Heart right ventricle (tissue), 16 donors: ENCODE measurements at regions not wholly inside any gene's neighbourhood (a gene's known extent, or its start where the extent isn't known, plus 50 kb on each side); places are given as distances from the start of the nearest gene placed in this dataset.
"Not testable (repeated sequence)": the region's sequence is repeated elsewhere in the genome, so short reads cannot be mapped to it uniquely, and the experiment has no call there.

Source experiments
- ATAC-seq, 8 donors: fragments of 200-7000 bp; cut with Tn5 transposase; one replicate each; pipeline ENCODE4 v1.9.1; 2020; ENCODE audit warnings: mild to moderate bottlenecking in 8 of 8, moderate library complexity in 8 of 8, moderate number of reproducible peaks in 1 of 8
- DNase-seq, 2 donors: peaks; one replicate each; pipeline ENCODE4 v3.0.0-alpha.2; 2020
- H3K27ac ChIP-seq, 10 donors: fragments of 200-600 bp; sonication (generic) in 2 of 10; one replicate each; pipeline versions ENCODE4 v1.5.0 to v1.8.0; 2020 to 2022; ENCODE audit warnings: mild to moderate bottlenecking in 3 of 10
- H3K27me3 ChIP-seq, 7 donors: fragments of 200-600 bp; one replicate each; pipeline ENCODE4 v1.8.0; 2021 to 2022; ENCODE audit warnings: mild to moderate bottlenecking in 2 of 7
- H3K36me3 ChIP-seq, 9 donors: fragments of 200-600 bp; sonication (generic) in 1 of 9; one replicate each; pipeline versions ENCODE4 v1.5.0 to v1.8.0; 2020 to 2022; ENCODE audit warnings: mild to moderate bottlenecking in 2 of 9
- H3K4me1 ChIP-seq, 9 donors: fragments of 200-600 bp; sonication (generic) in 1 of 9; one replicate each; pipeline versions ENCODE4 v1.5.0 to v1.8.0; 2020 to 2022; ENCODE audit warnings: mild to moderate bottlenecking in 4 of 9
- H3K4me3 ChIP-seq, 10 donors: fragments of 200-600 bp; sonication (generic) in 2 of 10; one replicate each; pipeline versions ENCODE4 v1.5.0 to v1.8.0; 2020 to 2022; ENCODE audit warnings: mild to moderate bottlenecking in 7 of 10, moderate library complexity in 2 of 10
- H3K9me3 ChIP-seq, 11 donors: fragments of 200-600 bp in 10 of 11; sonication (generic) in 2 of 11; one replicate each; pipeline versions ENCODE4 v1.5.0 to v1.8.0; 2013 to 2022; ENCODE audit warnings: mild to moderate bottlenecking in 2 of 11, control low read depth in 1 of 11, moderate library complexity in 1 of 11
- WGBS, 2 donors: extraction: QIAGEN DNeasy Blood & Tissue Kit; methylation state at CpG; one replicate each; pipeline ENCODE4 v1.1.7; 2013; ENCODE audit warnings: inconsistent platforms in 1 of 2; 5-methylcytosine and 5-hydroxymethylcytosine counted together
- intact Hi-C, 10 donors: fragments of 100-400 bp; cut with DNase I; formaldehyde crosslinking; loops; one replicate each; pipeline versions ENCODE4 v1.11.1 to v1.14.2; 2022
- TF ChIP-seq, protein P1 (sequence below), 9 donors: fragments of 200-600 bp; sonication (generic) in 2 of 9; IDR thresholded peaks; one replicate each; pipeline versions ENCODE4 v1.5.0 to v1.8.0; 2021 to 2022; ENCODE audit warnings: antibody characterized with exemption in 9 of 9, mild to moderate bottlenecking in 5 of 9, moderate library complexity in 1 of 9
- donor health status: Arrhythmogenic right ventricular cardiomyopathy.
- donor health status: ischemic (EF 13 %, LVEDD 7.1; RV severe dilation, severe dysfunction).
- donor health status: healthy with polysubstance abuse.
- donor health status: DM: no; HTN: yes; CAD: no.
- donor health status: DM: no; HTN: no; CAD: no.
- donor health status: ischemic (EF 25% LVEDD 6.9; RV normal size, moderate dysfunction).
- donor health status: ischemic (EF 25% LVEDD 5.7; RV mildly dilated, moderate dysfunction).
- donor health status: healthy.
- donor health status: DM: yes; HTN: yes; CAD: no.
- donor health status: Ischemic cardiomyopathy.
- donor health status: ischemic (EF 35%, LVEDD 5.7; RV mildly dilated, moderate dysfunction).
- donor health status: nonischemic (EF 11% LVEDD 7.7; RV severe dilation, severe dysfunction).
- donor health status: DM: yes; HTN: yes; CAD: no.
- donor health status: PGD.
- donor health status: ischemic (EF 29% LVEDD 5.4; RV normal size, mild dysfunction).
- donor health status: nonischemic (EF 23%, LVEDD 6.1; RV moderate dilation, normal function).

DNA sequence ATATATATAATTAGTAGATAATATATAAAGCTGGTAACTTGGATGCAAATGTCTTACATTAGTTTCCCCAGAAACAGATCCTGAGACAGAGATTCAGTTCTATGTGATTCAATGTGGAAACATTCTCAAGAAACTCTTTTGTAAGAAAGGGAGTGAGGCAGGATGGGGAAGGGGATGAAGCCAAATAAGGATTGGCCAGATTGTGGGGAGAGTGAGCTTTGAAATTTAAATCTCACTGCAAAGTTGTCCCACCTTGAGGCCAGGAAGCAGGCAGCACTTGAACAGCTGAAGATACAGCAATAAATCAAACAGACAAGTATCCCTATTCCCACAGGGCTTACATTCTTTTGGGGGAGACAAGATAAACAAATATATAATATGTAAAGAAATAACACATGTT, 126.3 kb upstream of the HEY2 start:
- Histone ChIP-seq H3K4me1 (peaks cover 0 to 7% (median 0%) of the 10 kb centered on the region in 9 donors), H3K27me3 (no peaks in the 10 kb centered on the region), H3K27ac (no peak overlapping the region), H3K9me3 (no peaks in the 10 kb centered on the region), H3K4me3 (no peak overlapping the region), H3K36me3 (no peaks in the 10 kb centered on the region)
- ATAC-seq (no peak), DNase-seq (no peak)
- intact Hi-C loops: no loop called here
- TF ChIP-seq, protein P1, sequence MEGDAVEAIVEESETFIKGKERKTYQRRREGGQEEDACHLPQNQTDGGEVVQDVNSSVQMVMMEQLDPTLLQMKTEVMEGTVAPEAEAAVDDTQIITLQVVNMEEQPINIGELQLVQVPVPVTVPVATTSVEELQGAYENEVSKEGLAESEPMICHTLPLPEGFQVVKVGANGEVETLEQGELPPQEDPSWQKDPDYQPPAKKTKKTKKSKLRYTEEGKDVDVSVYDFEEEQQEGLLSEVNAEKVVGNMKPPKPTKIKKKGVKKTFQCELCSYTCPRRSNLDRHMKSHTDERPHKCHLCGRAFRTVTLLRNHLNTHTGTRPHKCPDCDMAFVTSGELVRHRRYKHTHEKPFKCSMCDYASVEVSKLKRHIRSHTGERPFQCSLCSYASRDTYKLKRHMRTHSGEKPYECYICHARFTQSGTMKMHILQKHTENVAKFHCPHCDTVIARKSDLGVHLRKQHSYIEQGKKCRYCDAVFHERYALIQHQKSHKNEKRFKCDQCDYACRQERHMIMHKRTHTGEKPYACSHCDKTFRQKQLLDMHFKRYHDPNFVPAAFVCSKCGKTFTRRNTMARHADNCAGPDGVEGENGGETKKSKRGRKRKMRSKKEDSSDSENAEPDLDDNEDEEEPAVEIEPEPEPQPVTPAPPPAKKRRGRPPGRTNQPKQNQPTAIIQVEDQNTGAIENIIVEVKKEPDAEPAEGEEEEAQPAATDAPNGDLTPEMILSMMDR (IDR thresholded peaks at IDR 0.05): no peak

DNA sequence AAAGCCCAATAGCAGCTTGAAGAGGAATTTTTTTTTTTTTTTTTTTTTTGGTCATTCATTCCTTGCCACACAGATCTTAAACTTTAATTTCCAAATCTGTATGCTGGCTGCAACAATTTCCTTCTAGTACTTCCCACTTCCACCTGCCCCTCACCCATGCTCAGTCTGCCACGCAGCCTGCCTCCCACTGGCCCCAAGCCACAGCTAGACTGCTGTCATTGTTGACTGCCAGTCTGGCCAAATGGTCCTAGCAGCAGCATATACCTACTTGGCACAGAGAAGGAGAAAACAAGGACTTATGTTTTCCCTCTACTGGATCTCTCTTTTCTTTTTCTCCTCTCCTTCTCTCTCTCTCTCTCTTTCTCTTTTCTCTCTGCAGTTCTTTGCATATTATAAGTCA, 118.3 kb upstream of the HEY2 start:
- Histone ChIP-seq H3K27ac (no peak overlapping the region), H3K36me3 (no peaks in the 10 kb centered on the region), H3K27me3 (no peaks in the 10 kb centered on the region), H3K4me3 (no peak overlapping the region), H3K4me1 (no peaks in the 10 kb centered on the region), H3K9me3 (no peaks in the 10 kb centered on the region)
- intact Hi-C loops: no loop called here
- DNase-seq (no peak), ATAC-seq (no peak)
- TF ChIP-seq, protein P1 (IDR thresholded peaks at IDR 0.05): no peak
- WGBS, 2 donors: 57 to 82% methylated on average over 1 of the region's 1 CpG

DNA sequence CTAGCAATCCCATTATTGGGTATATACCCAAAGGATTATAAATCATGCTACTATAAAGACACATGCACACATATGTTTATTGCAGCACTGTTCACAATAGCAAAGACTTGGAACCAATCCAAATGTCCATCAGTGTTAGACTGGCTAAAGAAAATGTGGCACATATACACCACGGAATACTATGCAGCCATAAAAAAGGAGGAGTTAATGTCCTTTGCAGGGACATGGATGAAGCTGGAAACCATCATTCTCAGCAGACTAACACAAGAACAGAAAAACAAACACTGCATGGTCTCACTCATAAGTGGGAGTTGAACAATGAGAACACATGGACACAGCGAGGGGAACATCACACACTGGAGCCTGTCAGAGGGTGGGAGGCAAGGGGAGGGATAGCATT, 113.4 kb upstream of the HEY2 start:
- H3K36me3 ChIP-seq, DNase-seq, intact Hi-C loops, H3K9me3 ChIP-seq, H3K4me3 ChIP-seq, ATAC-seq, H3K27ac ChIP-seq, H3K27me3 ChIP-seq: not testable (repeated sequence)
- 96% methylated on average over 2 of the region's 2 CpGs for WGBS, 2 donors
- peaks cover 0 to 14% (median 6%) of the 10 kb centered on the region in 9 donors for H3K4me1 ChIP-seq

DNA sequence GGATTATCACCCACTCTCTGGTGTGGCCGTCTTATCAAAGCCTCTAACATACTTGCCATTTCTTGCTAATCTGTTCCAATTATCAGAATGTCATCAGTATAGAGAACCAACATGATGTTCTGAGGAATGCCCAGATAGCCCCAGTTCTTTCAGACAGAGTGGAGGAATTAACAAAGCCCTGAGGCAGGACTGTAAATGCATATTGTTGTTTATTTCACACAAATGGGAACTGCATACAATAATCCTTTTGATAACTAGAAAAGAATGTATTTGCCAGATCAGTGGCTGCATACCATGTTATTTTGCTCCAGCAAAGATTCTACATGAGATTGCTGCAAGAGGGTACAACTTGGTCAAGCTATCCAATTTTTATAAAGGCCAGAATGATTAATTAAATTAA, 112.8 kb upstream of the HEY2 start:
- 84 to 85% methylated on average over 1 of the region's 1 CpG for WGBS, 2 donors
- TF ChIP-seq, protein P1 (IDR thresholded peaks at IDR 0.05): no peak
- no peaks in the 10 kb centered on the region for H3K9me3 ChIP-seq

DNA sequence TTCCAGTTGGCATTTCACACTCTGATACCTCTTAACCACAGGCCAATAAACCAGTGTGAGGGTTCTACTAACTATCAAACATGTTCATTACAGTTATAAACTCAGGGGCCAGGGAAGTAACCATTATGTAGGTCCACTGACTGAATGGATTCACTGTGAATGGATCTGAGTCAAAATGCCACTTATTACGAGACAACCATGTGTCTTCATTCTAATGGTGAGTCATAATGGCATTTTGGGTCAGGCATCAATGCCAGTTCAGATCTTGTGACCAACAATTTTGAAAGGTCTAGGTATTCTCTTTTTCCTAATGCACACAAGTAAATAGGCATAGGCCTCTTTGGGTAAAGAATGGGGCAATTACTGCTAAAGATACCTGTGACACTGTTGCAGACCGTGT, 112.2 kb upstream of the HEY2 start:
- Histone ChIP-seq H3K4me1 (peaks cover 0 to 14% (median 6%) of the 10 kb centered on the region in 9 donors), H3K27me3 (no peaks in the 10 kb centered on the region), H3K9me3 (no peaks in the 10 kb centered on the region), H3K4me3 (no peak overlapping the region), H3K27ac (no peak overlapping the region), H3K36me3 (no peaks in the 10 kb centered on the region)
- DNase-seq: no peak
- TF ChIP-seq, protein P1 (IDR thresholded peaks at IDR 0.05): no peak
- intact Hi-C loops: no loop called here
- WGBS, 2 donors: 93 to 95% methylated on average over 2 of the region's 2 CpGs
- ATAC-seq: no peak

More for the DNA sequence above, 112.8 kb upstream of the HEY2 start:
- no peaks in the 10 kb centered on the region for H3K36me3 ChIP-seq
- ATAC-seq (no peak), DNase-seq (no peak)
- no peak overlapping the region for H3K27ac ChIP-seq
- peaks cover 0 to 14% (median 6%) of the 10 kb centered on the region in 9 donors for H3K4me1 ChIP-seq
- intact Hi-C loops: no loop called here
- H3K4me3 ChIP-seq: no peak overlapping the region
- H3K27me3 ChIP-seq: no peaks in the 10 kb centered on the region
